Fibroblast of villous mesenchyme (primary cell): ENCODE measurements at regions not wholly inside any gene's neighbourhood (a gene's known extent, or its start where the extent isn't known, plus 50 kb on each side); places are given as distances from the start of the nearest gene placed in this dataset.

Source experiments
- DNase-seq: peaks from one replicate; pipeline ENCODE4 v3.0.0-alpha.2; 2010; ENCODE audit warnings: low read depth
- H3K4me3 ChIP-seq: 2 replicates; pipeline ENCODE4 v1.5.1; 2011; ENCODE audit warnings: low read depth, mild to moderate bottlenecking, low read length
- TF ChIP-seq, protein P1 (sequence below): IDR thresholded peaks from 2 replicates; pipeline ENCODE4 v1.5.1; 2012; ENCODE audit warnings: low read depth, mild to moderate bottlenecking, low read length; ENCODE audit not compliant: insufficient read depth

DNA sequence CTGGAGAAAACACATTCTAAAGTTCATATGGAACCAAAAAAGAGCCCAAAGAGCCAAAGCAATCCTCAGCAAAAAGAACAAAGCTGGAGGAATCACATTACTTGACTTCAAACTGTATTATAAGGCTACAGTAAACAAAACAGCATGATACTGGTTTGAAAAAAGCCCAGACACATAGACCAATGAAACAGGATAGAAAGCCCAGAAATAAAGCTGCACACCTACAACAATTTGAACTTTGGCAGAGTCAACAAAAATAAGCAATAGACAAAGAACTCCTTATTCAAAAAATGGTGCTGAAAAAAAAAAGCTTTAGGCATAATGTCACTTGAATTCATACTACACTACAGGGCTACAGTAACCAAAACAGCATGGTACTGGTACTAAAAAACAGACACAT lies 289.6 kb downstream of the NR4A2 start:
- no peak overlapping the region for H3K4me3 ChIP-seq
- TF ChIP-seq, protein P1, sequence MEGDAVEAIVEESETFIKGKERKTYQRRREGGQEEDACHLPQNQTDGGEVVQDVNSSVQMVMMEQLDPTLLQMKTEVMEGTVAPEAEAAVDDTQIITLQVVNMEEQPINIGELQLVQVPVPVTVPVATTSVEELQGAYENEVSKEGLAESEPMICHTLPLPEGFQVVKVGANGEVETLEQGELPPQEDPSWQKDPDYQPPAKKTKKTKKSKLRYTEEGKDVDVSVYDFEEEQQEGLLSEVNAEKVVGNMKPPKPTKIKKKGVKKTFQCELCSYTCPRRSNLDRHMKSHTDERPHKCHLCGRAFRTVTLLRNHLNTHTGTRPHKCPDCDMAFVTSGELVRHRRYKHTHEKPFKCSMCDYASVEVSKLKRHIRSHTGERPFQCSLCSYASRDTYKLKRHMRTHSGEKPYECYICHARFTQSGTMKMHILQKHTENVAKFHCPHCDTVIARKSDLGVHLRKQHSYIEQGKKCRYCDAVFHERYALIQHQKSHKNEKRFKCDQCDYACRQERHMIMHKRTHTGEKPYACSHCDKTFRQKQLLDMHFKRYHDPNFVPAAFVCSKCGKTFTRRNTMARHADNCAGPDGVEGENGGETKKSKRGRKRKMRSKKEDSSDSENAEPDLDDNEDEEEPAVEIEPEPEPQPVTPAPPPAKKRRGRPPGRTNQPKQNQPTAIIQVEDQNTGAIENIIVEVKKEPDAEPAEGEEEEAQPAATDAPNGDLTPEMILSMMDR = no peak
- no peak for DNase-seq

DNA sequence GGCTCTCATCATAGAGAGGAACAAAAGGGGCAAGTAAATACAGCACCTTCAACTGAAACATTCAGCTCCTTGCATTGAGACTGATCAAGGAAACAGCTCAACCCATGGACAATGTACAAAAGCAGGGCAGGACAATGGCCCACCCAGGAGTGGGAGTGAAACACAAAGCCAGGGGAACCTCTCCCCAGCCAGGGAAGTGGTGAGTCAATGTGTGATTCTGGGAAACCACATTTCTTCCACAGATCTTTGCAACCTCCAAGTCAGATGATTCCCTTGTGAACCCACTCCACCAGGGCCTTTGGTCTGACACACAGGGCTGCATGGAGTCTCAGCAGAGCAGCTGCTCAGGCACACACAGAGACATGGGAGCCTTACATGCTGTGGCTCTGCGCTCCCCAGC lies 294.5 kb downstream of the NR4A2 start:
- DNase-seq = no peak
- TF ChIP-seq, protein P1 = no peak
- H3K4me3 ChIP-seq = no peak overlapping the region

DNA sequence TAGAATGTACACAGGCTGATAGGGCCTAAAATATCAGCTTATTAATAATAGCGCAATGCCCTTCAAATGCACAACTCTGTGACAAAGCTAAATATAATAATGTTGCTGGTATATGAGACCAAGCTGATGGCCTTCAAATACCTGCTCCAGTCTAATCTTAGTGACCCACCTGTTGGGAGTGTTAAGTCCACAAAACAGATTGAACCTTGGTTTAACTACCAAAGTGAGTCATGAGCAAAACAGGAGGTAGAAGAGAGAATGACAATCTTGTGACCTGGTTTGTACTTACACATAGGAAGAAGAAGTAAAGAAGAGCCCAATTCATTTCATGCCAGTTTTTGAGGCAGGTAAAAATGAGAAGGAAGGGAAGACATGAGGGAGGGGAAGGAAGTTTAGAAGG lies 295.0 kb downstream of the NR4A2 start:
- no peak for DNase-seq
- TF ChIP-seq, protein P1 = no peak

DNA sequence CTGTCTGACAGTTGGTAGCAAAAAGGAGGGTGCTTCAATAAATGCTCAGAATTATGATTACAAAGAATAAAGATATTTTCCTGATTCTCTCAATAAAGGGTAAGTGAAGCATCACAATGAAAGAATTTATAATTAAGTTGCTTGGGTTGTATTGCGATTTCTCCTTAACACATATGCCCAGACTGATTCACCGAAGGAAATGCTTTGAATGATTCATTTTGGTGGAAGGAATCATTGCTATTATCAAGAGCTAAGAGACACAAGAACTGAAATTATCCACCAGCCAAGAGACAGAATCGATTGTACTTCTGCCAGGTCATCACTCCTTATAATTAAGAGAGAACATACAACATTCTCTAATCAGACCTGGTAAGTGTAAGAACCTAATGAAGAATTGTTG lies 301.4 kb downstream of the NR4A2 start:
- no peak for DNase-seq

More for the DNA sequence above, 295.0 kb downstream of the NR4A2 start:
- H3K4me3 ChIP-seq = no peak overlapping the region

DNA sequence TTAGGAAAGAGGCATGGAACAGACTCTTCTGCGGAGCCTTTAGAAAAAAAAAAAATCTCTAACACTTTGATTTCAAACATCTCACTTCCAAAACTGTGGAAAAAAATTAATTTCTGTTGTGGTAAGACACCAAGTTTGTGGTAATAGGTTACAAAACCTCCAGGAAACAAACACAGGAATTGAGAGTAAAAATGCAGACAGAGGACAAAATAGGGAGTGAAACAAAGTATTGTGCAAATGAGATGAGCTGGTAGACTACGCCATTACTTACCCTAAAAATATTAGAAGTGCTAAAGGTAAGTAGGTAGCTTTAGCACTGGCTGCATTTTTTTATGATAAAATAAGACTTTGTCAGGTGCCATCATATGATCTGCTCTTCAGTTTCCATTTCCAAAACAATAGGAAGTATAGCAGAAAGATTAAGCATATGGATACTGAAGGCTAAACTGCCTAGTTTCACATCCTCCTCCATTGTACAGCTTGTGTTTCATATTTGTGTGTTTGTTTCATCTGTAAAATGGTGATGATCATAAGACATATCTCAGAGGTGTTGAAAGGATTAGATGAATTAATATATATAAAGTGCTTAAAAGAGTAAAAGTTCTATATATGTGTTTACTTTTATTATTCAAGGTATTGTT lies 309.2 kb downstream of the NR4A2 start:
- no peak overlapping the region for H3K4me3 ChIP-seq
- no peak for DNase-seq
- TF ChIP-seq, protein P1 = no peak

More for the DNA sequence above, 301.4 kb downstream of the NR4A2 start:
- TF ChIP-seq, protein P1 = no peak
- H3K4me3 ChIP-seq = no peak overlapping the region

DNA sequence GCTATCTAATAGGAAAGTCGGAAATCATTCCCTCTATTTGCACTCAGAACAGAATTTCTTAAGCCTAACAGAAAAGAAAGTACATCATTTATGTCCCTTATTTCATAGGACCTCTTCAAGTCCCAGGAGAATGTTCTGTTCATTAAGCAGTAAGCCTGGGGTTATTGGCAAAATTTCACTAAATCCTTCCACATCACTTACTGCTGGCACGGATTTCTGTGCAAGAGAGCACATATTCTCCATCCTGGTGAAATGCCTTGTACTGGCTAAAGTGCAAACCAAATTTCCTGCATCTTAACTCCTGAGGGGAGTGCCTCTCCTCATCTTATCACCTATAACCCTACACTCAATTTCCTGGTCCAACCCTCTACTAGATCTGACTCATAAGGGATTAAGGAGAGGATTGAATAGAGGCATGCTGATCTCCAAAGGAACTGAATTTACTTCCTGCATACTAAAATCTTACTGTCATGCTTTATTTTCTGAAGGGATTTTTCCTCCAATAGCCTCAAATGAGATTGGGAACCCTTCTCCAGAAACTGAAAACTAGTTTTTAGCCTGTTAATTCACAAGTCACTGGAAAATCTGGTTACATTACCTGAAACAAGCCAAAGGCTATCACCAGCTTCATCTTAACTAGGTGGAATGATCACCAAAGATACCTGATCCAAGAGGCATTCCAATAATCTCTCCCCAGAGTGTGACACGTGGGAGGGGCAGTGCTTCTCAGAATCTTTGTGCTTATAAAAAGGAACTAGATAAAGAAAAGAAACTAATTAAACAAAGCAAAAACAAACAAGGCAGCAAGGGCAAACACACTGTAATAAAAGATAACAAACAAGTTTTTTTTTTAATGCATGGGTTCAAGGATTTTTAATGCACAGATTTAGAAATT lies 311.1 kb downstream of the NR4A2 start:
- TF ChIP-seq, protein P1 = no peak
- no peak for DNase-seq
- no peak overlapping the region for H3K4me3 ChIP-seq
